ENCODE measurements at regions not wholly inside any gene's neighbourhood (a gene's known extent, or its start where the extent isn't known, plus 50 kb on each side); places are given as distances from the start of the nearest gene placed in this dataset.

DNA sequence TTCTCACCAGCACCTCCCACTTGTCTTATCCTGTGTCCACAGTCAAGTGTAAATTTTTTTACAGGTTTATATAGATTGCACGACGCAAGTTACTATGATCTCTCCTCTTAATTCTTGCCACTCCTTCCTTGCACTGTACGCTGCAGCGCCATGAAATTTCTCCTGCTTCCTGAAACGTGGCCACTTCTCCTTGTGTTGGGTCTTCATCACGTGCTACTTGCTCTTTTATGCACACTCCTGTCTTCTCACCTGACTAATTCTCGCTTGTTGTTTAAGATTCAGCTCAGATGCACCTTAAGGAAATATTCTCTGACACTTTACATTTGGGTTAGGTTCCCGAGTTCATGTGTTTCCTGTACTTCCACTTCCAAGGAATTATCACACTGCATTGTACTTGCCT is 76.5 kb upstream of the ODAD2 start:
- H3K4me1 ChIP-seq, result peaks cover 0 to 4% (median 0%) of the 10 kb centered on the region in 4 donors
- no peak for DNase-seq
- intact Hi-C loops (cut with DNase I; ENCODE audit: low total_unique reads), result no loop called here
- TF ChIP-seq, protein P1, sequence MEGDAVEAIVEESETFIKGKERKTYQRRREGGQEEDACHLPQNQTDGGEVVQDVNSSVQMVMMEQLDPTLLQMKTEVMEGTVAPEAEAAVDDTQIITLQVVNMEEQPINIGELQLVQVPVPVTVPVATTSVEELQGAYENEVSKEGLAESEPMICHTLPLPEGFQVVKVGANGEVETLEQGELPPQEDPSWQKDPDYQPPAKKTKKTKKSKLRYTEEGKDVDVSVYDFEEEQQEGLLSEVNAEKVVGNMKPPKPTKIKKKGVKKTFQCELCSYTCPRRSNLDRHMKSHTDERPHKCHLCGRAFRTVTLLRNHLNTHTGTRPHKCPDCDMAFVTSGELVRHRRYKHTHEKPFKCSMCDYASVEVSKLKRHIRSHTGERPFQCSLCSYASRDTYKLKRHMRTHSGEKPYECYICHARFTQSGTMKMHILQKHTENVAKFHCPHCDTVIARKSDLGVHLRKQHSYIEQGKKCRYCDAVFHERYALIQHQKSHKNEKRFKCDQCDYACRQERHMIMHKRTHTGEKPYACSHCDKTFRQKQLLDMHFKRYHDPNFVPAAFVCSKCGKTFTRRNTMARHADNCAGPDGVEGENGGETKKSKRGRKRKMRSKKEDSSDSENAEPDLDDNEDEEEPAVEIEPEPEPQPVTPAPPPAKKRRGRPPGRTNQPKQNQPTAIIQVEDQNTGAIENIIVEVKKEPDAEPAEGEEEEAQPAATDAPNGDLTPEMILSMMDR (IDR thresholded peaks at IDR 0.05), result no peak
- no peaks in the 10 kb centered on the region for H3K27me3 ChIP-seq
- no peak overlapping the region for H3K27ac ChIP-seq
- H3K36me3 ChIP-seq, result peaks cover 7 to 17% (median 13%) of the 10 kb centered on the region in 3 donors
- peaks cover 0 to 2% (median 0%) of the 10 kb centered on the region in 3 donors for H3K9me3 ChIP-seq
- H3K4me3 ChIP-seq, result no peak overlapping the region

DNA sequence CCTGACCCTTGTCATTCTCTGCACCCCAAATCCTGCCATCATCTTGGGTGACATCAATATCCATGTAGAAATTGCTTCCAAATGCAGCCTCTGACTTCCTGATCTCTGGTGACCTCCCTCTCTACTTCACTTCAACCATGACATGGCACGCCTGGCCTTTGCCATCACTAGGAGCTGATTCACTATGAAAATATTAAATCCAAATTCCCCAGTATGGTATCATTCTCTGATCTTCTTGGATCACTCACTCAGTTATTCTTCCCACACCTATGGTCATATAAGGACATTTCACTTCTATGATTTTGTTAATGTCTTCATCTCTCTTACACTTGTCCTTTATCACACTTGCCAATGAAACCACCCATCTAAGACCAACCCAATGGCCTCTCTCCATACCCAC is 73.7 kb upstream of the ODAD2 start:
- TF ChIP-seq, protein P1 (IDR thresholded peaks at IDR 0.05), result no peak
- Histone ChIP-seq H3K27me3 (no peaks in the 10 kb centered on the region), H3K4me3 (no peak overlapping the region), H3K36me3 (peaks cover 18 to 23% (median 19%) of the 10 kb centered on the region in 3 donors), H3K9me3 (peaks cover 0 to 2% (median 0%) of the 10 kb centered on the region in 3 donors), H3K4me1 (peaks cover 0 to 4% (median 0%) of the 10 kb centered on the region in 4 donors), H3K27ac (no peak overlapping the region)
- intact Hi-C loops (cut with DNase I; ENCODE audit: low total_unique reads), result no loop called here
- DNase-seq, result no peak

DNA sequence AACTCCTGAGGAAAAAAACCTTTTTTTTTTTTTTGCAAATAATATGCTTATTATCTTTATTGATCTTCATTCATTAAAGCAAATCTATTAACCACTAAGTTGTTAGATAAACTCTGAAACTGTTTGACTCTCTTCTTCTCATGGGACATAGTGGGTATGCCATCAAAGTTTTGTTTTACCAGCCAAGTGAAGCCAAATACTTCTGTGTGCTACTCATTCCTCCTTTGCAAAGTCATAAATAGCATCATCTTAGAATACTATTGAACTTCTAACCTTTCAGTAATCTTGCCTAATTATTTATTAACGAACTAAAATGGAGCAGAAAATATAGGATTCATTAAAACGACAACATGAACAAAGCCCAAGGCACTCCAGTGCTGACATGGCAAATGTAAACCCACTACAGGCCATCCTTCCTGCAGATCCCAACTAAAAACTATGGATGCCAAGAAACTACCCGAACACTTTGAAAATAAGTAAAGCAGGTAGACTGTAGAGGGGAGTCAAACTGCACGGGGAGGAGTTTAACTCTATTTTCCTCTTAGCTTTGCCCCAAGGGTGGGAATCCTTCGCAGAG is 61.2 kb upstream of the ODAD2 start:
- Histone ChIP-seq H3K4me1 (peaks cover 0 to 37% (median 4%) of the 10 kb centered on the region in 4 donors), H3K27ac (peak overlapping the region in 1 of 2 donors; percentile 6), H3K4me3 (no peak overlapping the region), H3K27me3 (no peaks in the 10 kb centered on the region), H3K36me3 (peaks cover 7 to 14% (median 13%) of the 10 kb centered on the region in 3 donors), H3K9me3 (no peaks in the 10 kb centered on the region)
- intact Hi-C loops (cut with DNase I; ENCODE audit: low total_unique reads), result loop anchor here (10.0 kb wide), 1 partner anchor 95 kb away; no protein-coding TSS in a partner anchor
- no peak for DNase-seq
- TF ChIP-seq, protein P1 (IDR thresholded peaks at IDR 0.05), result no peak

DNA sequence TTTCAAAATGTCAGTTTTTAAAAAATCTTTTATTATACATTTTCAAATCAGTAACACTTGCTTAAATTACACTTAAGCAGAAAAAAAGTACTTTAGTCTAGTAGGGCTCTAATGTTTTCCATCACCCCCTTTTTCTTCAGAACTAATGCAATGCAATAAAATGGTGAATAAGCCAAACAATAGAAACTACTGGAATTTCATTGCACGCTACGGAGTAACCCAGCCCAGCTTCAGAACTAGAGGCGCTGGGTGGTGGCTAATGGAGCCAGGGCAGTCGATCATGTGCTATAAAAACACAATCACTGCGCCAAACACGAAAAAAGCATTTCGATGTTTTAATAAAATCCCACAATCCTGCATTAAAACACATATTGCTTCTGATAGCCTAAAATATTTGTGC is 59.9 kb upstream of the ODAD2 start:
- Histone ChIP-seq H3K27me3 (no peaks in the 10 kb centered on the region), H3K9me3 (no peaks in the 10 kb centered on the region), H3K4me1 (peaks cover 0 to 47% (median 8%) of the 10 kb centered on the region in 4 donors), H3K36me3 (peaks cover 7 to 14% (median 13%) of the 10 kb centered on the region in 3 donors), H3K4me3 (no peak overlapping the region), H3K27ac (peak overlapping the region in 1 of 2 donors; percentile 6)
- no peak for DNase-seq
- TF ChIP-seq, protein P1 (IDR thresholded peaks at IDR 0.05), result no peak
- intact Hi-C loops (cut with DNase I; ENCODE audit: low total_unique reads), result no loop called here

DNA sequence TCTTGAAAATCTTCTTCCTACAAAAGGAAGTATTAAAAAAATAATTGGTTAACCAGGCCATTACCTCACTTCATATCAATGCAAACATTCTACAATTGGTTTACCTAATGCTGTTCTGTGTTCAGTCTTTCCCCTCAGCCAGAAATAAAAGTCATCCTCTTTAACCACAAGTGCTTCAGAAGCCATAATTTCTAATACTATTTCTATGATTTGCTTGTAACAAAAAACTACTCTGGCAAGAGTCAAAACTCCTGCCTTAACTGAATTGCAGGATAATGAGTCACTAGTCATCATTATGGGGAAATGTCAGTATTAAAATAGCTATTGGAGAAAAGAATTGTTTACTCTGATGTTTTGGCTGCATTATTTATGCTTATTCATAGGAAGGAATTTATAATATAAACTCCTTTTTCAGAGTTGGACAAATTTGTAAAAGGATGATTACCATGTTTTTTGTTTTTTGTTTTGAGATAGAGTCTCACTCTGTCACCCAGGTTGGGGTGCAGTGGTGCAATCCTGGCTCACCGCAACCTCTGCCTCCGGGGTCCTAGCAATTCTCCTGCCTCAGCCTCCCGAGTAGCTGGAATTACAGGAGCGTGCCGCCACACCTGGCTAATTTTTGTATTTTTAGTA is 55.5 kb upstream of the ODAD2 start:
- peak overlapping the region; percentile 68 to 71 for H3K27ac ChIP-seq
- peak; percentile 31 to 68 for DNase-seq

More for the DNA sequence above, 55.5 kb upstream of the ODAD2 start:
- no peaks in the 10 kb centered on the region for H3K27me3 ChIP-seq
- no peaks in the 10 kb centered on the region for H3K9me3 ChIP-seq
- H3K4me1 ChIP-seq, result peaks cover 0 to 37% (median 5%) of the 10 kb centered on the region in 4 donors
- intact Hi-C loops (cut with DNase I; ENCODE audit: low total_unique reads), result no loop called here
- TF ChIP-seq, protein P1 (IDR thresholded peaks at IDR 0.05), result no peak
- peaks cover 7 to 14% (median 13%) of the 10 kb centered on the region in 3 donors for H3K36me3 ChIP-seq
- no peak overlapping the region for H3K4me3 ChIP-seq
